B cell (primary cell): ENCODE measurements at regions not wholly inside any gene's neighbourhood (a gene's known extent, or its start where the extent isn't known, plus 50 kb on each side); places are given as distances from the start of the nearest gene placed in this dataset.

Experiments
- CTCF ChIP-seq: fragments of 200-600 bp; IDR thresholded peaks from one replicate; pipeline ENCODE4 v1.8.0; 2022; ENCODE audit warnings: antibody characterized with exemption, mild to moderate bottlenecking
- EZH2 ChIP-seq: IDR thresholded peaks from 2 replicates; pipeline ENCODE4 v1.6.1; 2012; ENCODE audit warnings: borderline replicate concordance, low read depth, mild to moderate bottlenecking, moderate library complexity, low read length; ENCODE audit not compliant: insufficient read depth, poor library complexity, severe bottlenecking

GRCh38 chr11:116665523-116665922, 107.3 kb downstream of the BUD13 start:
- TF ChIP-seq EZH2: no peak
- TF ChIP-seq CTCF: no peak
